Left lung (tissue), 4 donors: ENCODE measurements at regions not wholly inside any gene's neighbourhood (a gene's known extent, or its start where the extent isn't known, plus 50 kb on each side); places are given as distances from the start of the nearest gene placed in this dataset.

ENCODE experiments used
- ATAC-seq: fragments of 200-7000 bp; cut with Tn5 transposase; one replicate; pipeline ENCODE4 v1.9.1; 2020; ENCODE audit warnings: moderate library complexity
- DNase-seq, 4 donors: peaks; one replicate each; pipeline ENCODE4 v3.0.0-alpha.2; 2013 to 2020
- H3K27ac ChIP-seq, 2 donors: fragments of 200-600 bp; sonication (generic) in 1 of 2; one replicate each; pipeline versions ENCODE4 v1.5.0 to v1.8.0; 2020 to 2021
- H3K27me3 ChIP-seq, 2 donors: fragments of 200-600 bp; sonication (generic) in 1 of 2; one replicate each; pipeline versions ENCODE4 v1.5.0 to v1.8.0; 2020 to 2021
- H3K36me3 ChIP-seq, 2 donors: fragments of 200-600 bp; sonication (generic) in 1 of 2; one replicate each; pipeline versions ENCODE4 v1.5.0 to v1.8.0; 2020 to 2021
- H3K4me1 ChIP-seq, 2 donors: fragments of 200-600 bp; one replicate each; pipeline ENCODE4 v1.8.0; 2021
- H3K4me3 ChIP-seq, 2 donors: fragments of 200-600 bp; sonication (generic) in 1 of 2; one replicate each; pipeline versions ENCODE4 v1.5.0 to v1.8.0; 2020 to 2021; ENCODE audit warnings: mild to moderate bottlenecking in 1 of 2
- H3K9me3 ChIP-seq, 2 donors: fragments of 200-600 bp; sonication (generic) in 1 of 2; one replicate each; pipeline versions ENCODE4 v1.5.0 to v1.8.0; 2020 to 2021
- CTCF ChIP-seq, 2 donors: fragments of 200-600 bp; sonication (generic) in 1 of 2; IDR thresholded peaks; one replicate each; pipeline versions ENCODE4 v1.5.0 to v1.8.0; 2021; ENCODE audit warnings: antibody characterized with exemption in 2 of 2
- intact Hi-C, 2 donors: fragments of 100-400 bp; cut with DNase I; formaldehyde crosslinking; loops; one replicate each; pipeline versions ENCODE4 v1.11.2 to v1.14.2; 2022
- donor health status: DM: no; HTN: yes; CAD: no.
- donor health status: DM: no; HTN: no; CAD: no.

GRCh38 chr10:44647473-44647872, 262.6 kb upstream of the CXCL12 start:
- no peak for TF ChIP-seq CTCF (IDR thresholded peaks at IDR 0.05)
- no peak overlapping the region for H3K4me3 ChIP-seq
- no peak overlapping the region for H3K27ac ChIP-seq
- no peak for ATAC-seq
- no peaks in the 10 kb centered on the region for H3K36me3 ChIP-seq
- H3K9me3 ChIP-seq: peaks cover 0 to 3% of the 10 kb centered on the region in 2 donors
- peak in 1 of 4 donors; percentile 35 for DNase-seq
- intact Hi-C loops: no loop called here
- no peaks in the 10 kb centered on the region for H3K4me1 ChIP-seq
- no peaks in the 10 kb centered on the region for H3K27me3 ChIP-seq

GRCh38 chr10:44647877-44648542, 263.1 kb upstream of the CXCL12 start:
- TF ChIP-seq CTCF (IDR thresholded peaks at IDR 0.05): no peak
- Histone ChIP-seq H3K27ac (no peak overlapping the region), H3K4me3 (no peak overlapping the region), H3K27me3 (no peaks in the 10 kb centered on the region), H3K9me3 (peaks cover 0 to 3% of the 10 kb centered on the region in 2 donors), H3K4me1 (no peaks in the 10 kb centered on the region), H3K36me3 (no peaks in the 10 kb centered on the region)
- DNase-seq: peak in 1 of 4 donors; percentile 45
- ATAC-seq: no peak
- intact Hi-C loops: no loop called here

- H3K4me3 ChIP-seq: no peak overlapping the region
- no peak for TF ChIP-seq CTCF (IDR thresholded peaks at IDR 0.05)
- no peaks in the 10 kb centered on the region for H3K4me1 ChIP-seq
- intact Hi-C loops: no loop called here
- ATAC-seq (peak; percentile 26), DNase-seq (peak in 1 of 4 donors; percentile 19)
- no peak overlapping the region for H3K27ac ChIP-seq
- H3K9me3 ChIP-seq: no peaks in the 10 kb centered on the region
- H3K36me3 ChIP-seq: no peaks in the 10 kb centered on the region
- no peaks in the 10 kb centered on the region for H3K27me3 ChIP-seq
Measured at GRCh38 chr10:44650691-44651661, 260.2 kb upstream of the TMEM72 start.

- Histone ChIP-seq H3K4me3 (no peak overlapping the region), H3K36me3 (no peaks in the 10 kb centered on the region), H3K9me3 (no peaks in the 10 kb centered on the region), H3K27ac (no peak overlapping the region), H3K4me1 (no peaks in the 10 kb centered on the region), H3K27me3 (no peaks in the 10 kb centered on the region)
- DNase-seq (peak in 1 of 4 donors; percentile 43), ATAC-seq (peak; percentile 57)
- no peak for TF ChIP-seq CTCF (IDR thresholded peaks at IDR 0.05)
- intact Hi-C loops: no loop called here
Measured at GRCh38 chr10:44651834-44652233, 259.3 kb upstream of the TMEM72 start.

GRCh38 chr10:44659320-44659719, 251.8 kb upstream of the TMEM72 start:
- H3K27ac ChIP-seq: no peak overlapping the region
- ATAC-seq (no peak), DNase-seq (no peak)
- TF ChIP-seq CTCF (IDR thresholded peaks at IDR 0.05): no peak
- H3K27me3 ChIP-seq: no peaks in the 10 kb centered on the region
- H3K4me1 ChIP-seq: no peaks in the 10 kb centered on the region
- H3K4me3 ChIP-seq: no peak overlapping the region
- H3K9me3 ChIP-seq: no peaks in the 10 kb centered on the region
- intact Hi-C loops: no loop called here
- no peaks in the 10 kb centered on the region for H3K36me3 ChIP-seq
